Mesothelial cell of epicardium (in vitro differentiated cells): ENCODE measurements at regions not wholly inside any gene's neighbourhood (a gene's known extent, or its start where the extent isn't known, plus 50 kb on each side); places are given as distances from the start of the nearest gene placed in this dataset.

Source experiments
- DNase-seq, 2 experiments: peaks; one replicate each; pipeline ENCODE4 v3.0.0; 2021; ENCODE audit warnings: low spot score in 2 of 2; ENCODE audit not compliant: unreplicated experiment in 2 of 2
- H3K27ac Mint-ChIP-seq: 2 replicates; pipeline ENCODE4 v1.8.0; 2021; ENCODE audit warnings: mixed read lengths
- H3K27me3 Mint-ChIP-seq: 2 replicates; pipeline ENCODE4 v1.8.0; 2021; ENCODE audit warnings: low read depth, mixed read lengths
- H3K36me3 Mint-ChIP-seq: 2 replicates; pipeline ENCODE4 v1.8.0; 2021; ENCODE audit warnings: mixed read lengths
- H3K4me1 Mint-ChIP-seq: 2 replicates; pipeline ENCODE4 v1.8.0; 2021; ENCODE audit warnings: mixed read lengths
- H3K4me3 Mint-ChIP-seq: 2 replicates; pipeline ENCODE4 v1.8.0; 2021; ENCODE audit warnings: mild to moderate bottlenecking, moderate library complexity, mixed read lengths
- H3K9me3 Mint-ChIP-seq: 2 replicates; pipeline ENCODE4 v1.8.0; 2021; ENCODE audit warnings: mixed read lengths
- CTCF ChIP-seq: fragments of 200-600 bp; sonication (generic); IDR thresholded peaks from one replicate; pipeline ENCODE4 v1.5.0; 2021; ENCODE audit warnings: antibody characterized with exemption; ENCODE audit not compliant: unreplicated experiment

- no peak overlapping the region for H3K27ac Mint-ChIP-seq
- peaks cover 12% of the 10 kb centered on the region for H3K27me3 Mint-ChIP-seq
- H3K4me1 Mint-ChIP-seq: no peaks in the 10 kb centered on the region
- H3K9me3 Mint-ChIP-seq: peaks cover 4% of the 10 kb centered on the region
- DNase-seq: no peak
- H3K4me3 Mint-ChIP-seq: no peak overlapping the region
- no peaks in the 10 kb centered on the region for H3K36me3 Mint-ChIP-seq
- no peak for TF ChIP-seq CTCF
Observed at GRCh38 chr15:37490707-37491106, 390.4 kb upstream of the MEIS2 start.

GRCh38 chr15:37516621-37517020 lies 416.3 kb upstream of the MEIS2 start:
- no peak for DNase-seq
- Mint-ChIP-seq H3K4me1 (no peaks in the 10 kb centered on the region), H3K36me3 (no peaks in the 10 kb centered on the region), H3K27me3 (no peaks in the 10 kb centered on the region), H3K4me3 (no peak overlapping the region), H3K9me3 (no peaks in the 10 kb centered on the region), H3K27ac (no peak overlapping the region)
- TF ChIP-seq CTCF: no peak

- H3K36me3 Mint-ChIP-seq: peaks cover 2% of the 10 kb centered on the region
- peaks cover 3% of the 10 kb centered on the region for H3K9me3 Mint-ChIP-seq
- no peaks in the 10 kb centered on the region for H3K27me3 Mint-ChIP-seq
- no peak for DNase-seq
- no peak overlapping the region for H3K4me3 Mint-ChIP-seq
- no peaks in the 10 kb centered on the region for H3K4me1 Mint-ChIP-seq
- H3K27ac Mint-ChIP-seq: no peak overlapping the region
- TF ChIP-seq CTCF: no peak
Observed at GRCh38 chr15:37517191-37517895, 417.0 kb upstream of the MEIS2 start.

GRCh38 chr15:37518436-37518835 lies 416.0 kb upstream of the TMCO5A start:
- peaks cover 12% of the 10 kb centered on the region for H3K9me3 Mint-ChIP-seq
- peaks cover 2% of the 10 kb centered on the region for H3K36me3 Mint-ChIP-seq
- H3K27me3 Mint-ChIP-seq: no peaks in the 10 kb centered on the region
- no peak for DNase-seq
- H3K4me1 Mint-ChIP-seq: no peaks in the 10 kb centered on the region
- H3K4me3 Mint-ChIP-seq: no peak overlapping the region
- H3K27ac Mint-ChIP-seq: no peak overlapping the region
- TF ChIP-seq CTCF: no peak

- peaks cover 2% of the 10 kb centered on the region for H3K36me3 Mint-ChIP-seq
- H3K4me1 Mint-ChIP-seq: no peaks in the 10 kb centered on the region
- DNase-seq: no peak
- H3K27me3 Mint-ChIP-seq: no peaks in the 10 kb centered on the region
- H3K4me3 Mint-ChIP-seq: no peak overlapping the region
- TF ChIP-seq CTCF: no peak
- no peak overlapping the region for H3K27ac Mint-ChIP-seq
- H3K9me3 Mint-ChIP-seq: peaks cover 19% of the 10 kb centered on the region
Observed at GRCh38 chr15:37520026-37520425, 414.4 kb upstream of the TMCO5A start.
